ENCODE measurements at regions not wholly inside any gene's neighbourhood (a gene's known extent, or its start where the extent isn't known, plus 50 kb on each side); places are given as distances from the start of the nearest gene placed in this dataset.
A peak's percentile ranks its signal among the peaks of the same experiment; 100 is the strongest.

GRCh38 chr14:89040460-89041256 lies 216.2 kb downstream of the TTC8 start:
- DNase-seq = peak; percentile 67 to 74 (median 68)
- Histone ChIP-seq H3K27ac (ENCODE audit: low read depth, low read length) (no peak overlapping the region), H3K36me3 (ENCODE audit: insufficient read depth, low read length) (no peaks in the 10 kb centered on the region), H3K27me3 (ENCODE audit: insufficient read depth, low read length) (peaks cover 5% of the 10 kb centered on the region), H3K9me3 (ENCODE audit: control insufficient read depth in 1 of 2, low read length in 2 of 2) (no peaks in the 10 kb centered on the region), H3K4me3 (ENCODE audit: low read length in 2 of 2) (no peak overlapping the region), H3K4me1 (ENCODE audit: insufficient read depth, low read length) (peaks cover 11% of the 10 kb centered on the region)
- peaks cover 12 to 14% of the 10 kb centered on the region in 2 donors for H3K27me3 Mint-ChIP-seq
- H3K4me1 Mint-ChIP-seq = peaks cover 4 to 9% (median 7%) of the 10 kb centered on the region in 4 donors
- H3K9me3 Mint-ChIP-seq = peaks cover 0 to 10% (median 3%) of the 10 kb centered on the region in 8 donors
- POLR2A ChIA-PET (ENCODE audit: partially characterized antibody) = interaction anchor here (0.9 kb wide), 1 partner anchor 683 kb away, joined by 3 read pairs; no protein-coding TSS in a partner anchor
- peak overlapping the region; percentile 53 to 85 (median 78) for H3K4me3 Mint-ChIP-seq
- intact Hi-C loops (cut with micrococcal nuclease) = loop anchor here (1.0 kb wide), 3 partner anchors 137 to 875 kb away; no protein-coding TSS in a partner anchor
- H3K36me3 Mint-ChIP-seq = no peaks in the 10 kb centered on the region
- CTCF ChIA-PET (ENCODE audit: partially characterized antibody) = interaction anchor here (0.7 to 4.3 kb wide), 11 partner anchors 10 to 874 kb away, joined by 3 to 31 read pairs (median 4); no protein-coding TSS in a partner anchor
- no peak overlapping the region for H3K27ac Mint-ChIP-seq

GRCh38 chr14:89041257-89041582 lies 216.8 kb downstream of the TTC8 start:
- ChIA-PET CTCF (ENCODE audit: partially characterized antibody) (interaction anchor here (0.7 to 4.3 kb wide), 11 partner anchors 11 to 873 kb away, joined by 3 to 31 read pairs (median 5); no protein-coding TSS in a partner anchor), POLR2A (ENCODE audit: partially characterized antibody) (interaction anchor here (0.6 to 0.9 kb wide), 2 partner anchors 264 to 682 kb away, joined by 3 read pairs; no protein-coding TSS in a partner anchor)
- Mint-ChIP-seq H3K27me3 (peaks cover 11 to 12% of the 10 kb centered on the region in 2 donors), H3K4me3 (peak overlapping the region in 2 of 8 donors; percentile 17 to 34), H3K9me3 (peaks cover 0 to 10% (median 3%) of the 10 kb centered on the region in 8 donors), H3K36me3 (no peaks in the 10 kb centered on the region), H3K4me1 (peaks cover 4 to 9% (median 7%) of the 10 kb centered on the region in 4 donors), H3K27ac (no peak overlapping the region)
- Histone ChIP-seq H3K27ac (ENCODE audit: low read depth, low read length) (no peak overlapping the region), H3K27me3 (ENCODE audit: insufficient read depth, low read length) (no peaks in the 10 kb centered on the region), H3K9me3 (ENCODE audit: control insufficient read depth in 1 of 2, low read length in 2 of 2) (no peaks in the 10 kb centered on the region), H3K4me3 (ENCODE audit: low read length in 2 of 2) (no peak overlapping the region), H3K4me1 (ENCODE audit: insufficient read depth, low read length) (peaks cover 11% of the 10 kb centered on the region), H3K36me3 (ENCODE audit: insufficient read depth, low read length) (no peaks in the 10 kb centered on the region)
- no peak for DNase-seq
- intact Hi-C loops (cut with micrococcal nuclease) = no loop called here

DNA sequence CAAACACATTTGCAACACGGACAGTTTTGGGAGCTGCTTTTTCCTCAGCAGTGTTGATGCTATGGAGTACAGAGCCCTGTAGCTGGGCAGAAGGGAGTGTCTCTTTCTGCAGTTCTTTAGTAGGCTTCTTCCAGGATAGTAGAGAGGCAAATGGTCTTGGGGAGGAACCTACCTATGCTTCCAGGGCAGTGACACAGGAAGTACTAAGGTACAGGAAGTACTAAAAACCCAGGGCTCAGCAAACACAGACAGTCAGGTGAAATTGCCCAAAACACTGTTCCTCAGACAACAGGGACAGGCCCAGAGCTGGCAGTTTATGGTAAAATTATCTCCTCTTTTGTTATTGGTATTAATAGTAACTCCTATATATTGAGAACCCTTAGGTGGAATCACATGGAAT lies 217.6 kb downstream of the TTC8 start:
- H3K4me1 ChIP-seq (ENCODE audit: insufficient read depth, low read length) = peaks cover 11% of the 10 kb centered on the region
- Mint-ChIP-seq H3K4me1 (peaks cover 4 to 9% (median 7%) of the 10 kb centered on the region in 4 donors), H3K27me3 (peaks cover 9 to 10% of the 10 kb centered on the region in 2 donors), H3K9me3 (peaks cover 0 to 10% (median 3%) of the 10 kb centered on the region in 8 donors), H3K27ac (no peak overlapping the region), H3K4me3 (no peak overlapping the region), H3K36me3 (no peaks in the 10 kb centered on the region)
- no peaks in the 10 kb centered on the region for H3K27me3 ChIP-seq (ENCODE audit: insufficient read depth, low read length)
- DNase-seq = no peak
- H3K36me3 ChIP-seq (ENCODE audit: insufficient read depth, low read length) = no peaks in the 10 kb centered on the region
- CTCF ChIA-PET (ENCODE audit: partially characterized antibody) = interaction anchor here (0.6 to 4.3 kb wide), 6 partner anchors 14 to 897 kb away, joined by 3 to 31 read pairs (median 8); no protein-coding TSS in a partner anchor
- no peak overlapping the region for H3K27ac ChIP-seq (ENCODE audit: low read depth, low read length)
- intact Hi-C loops (cut with micrococcal nuclease) = no loop called here
- no peak overlapping the region for H3K4me3 ChIP-seq (ENCODE audit: low read length in 2 of 2)
- no peaks in the 10 kb centered on the region for H3K9me3 ChIP-seq (ENCODE audit: control insufficient read depth in 1 of 2, low read length in 2 of 2)
- POLR2A ChIA-PET (ENCODE audit: partially characterized antibody) = no interaction called here

- H3K4me3 ChIP-seq (ENCODE audit: low read length in 2 of 2) = no peak overlapping the region
- H3K27ac ChIP-seq (ENCODE audit: low read depth, low read length) = no peak overlapping the region
- Mint-ChIP-seq H3K36me3 (no peaks in the 10 kb centered on the region), H3K27ac (no peak overlapping the region), H3K9me3 (peaks cover 0 to 10% (median 3%) of the 10 kb centered on the region in 8 donors), H3K4me1 (peaks cover 0 to 4% (median 2%) of the 10 kb centered on the region in 4 donors), H3K4me3 (no peak overlapping the region), H3K27me3 (peaks cover 0 to 2% of the 10 kb centered on the region in 2 donors)
- DNase-seq = no peak
- H3K9me3 ChIP-seq (ENCODE audit: control insufficient read depth in 1 of 2, low read length in 2 of 2) = no peaks in the 10 kb centered on the region
- ChIA-PET CTCF (ENCODE audit: partially characterized antibody) (no interaction called here), POLR2A (ENCODE audit: partially characterized antibody) (no interaction called here)
- peaks cover 6% of the 10 kb centered on the region for H3K27me3 ChIP-seq (ENCODE audit: insufficient read depth, low read length)
- H3K36me3 ChIP-seq (ENCODE audit: insufficient read depth, low read length) = no peaks in the 10 kb centered on the region
- intact Hi-C loops (cut with micrococcal nuclease) = no loop called here
- H3K4me1 ChIP-seq (ENCODE audit: insufficient read depth, low read length) = no peaks in the 10 kb centered on the region
Measured at GRCh38 chr14:89053303-89053702, 228.9 kb downstream of the TTC8 start.

GRCh38 chr14:89056394-89056793 lies 231.9 kb downstream of the TTC8 start:
- no peaks in the 10 kb centered on the region for H3K27me3 Mint-ChIP-seq
- POLR2A ChIA-PET (ENCODE audit: partially characterized antibody) = no interaction called here
- H3K4me3 Mint-ChIP-seq = no peak overlapping the region
- H3K9me3 ChIP-seq (ENCODE audit: control insufficient read depth in 1 of 2, low read length in 2 of 2) = no peaks in the 10 kb centered on the region
- CTCF ChIA-PET (ENCODE audit: partially characterized antibody) = interaction anchor here (1.1 kb wide), 1 partner anchor 16 kb away, joined by 3 read pairs; no protein-coding TSS in a partner anchor
- H3K4me1 Mint-ChIP-seq = peaks cover 0 to 4% (median 2%) of the 10 kb centered on the region in 4 donors
- intact Hi-C loops (cut with micrococcal nuclease) = no loop called here
- H3K36me3 Mint-ChIP-seq = no peaks in the 10 kb centered on the region
- no peak overlapping the region for H3K4me3 ChIP-seq (ENCODE audit: low read length in 2 of 2)
- peaks cover 6% of the 10 kb centered on the region for H3K27me3 ChIP-seq (ENCODE audit: insufficient read depth, low read length)
- no peak for DNase-seq
- no peak overlapping the region for H3K27ac ChIP-seq (ENCODE audit: low read depth, low read length)
- H3K9me3 Mint-ChIP-seq = peaks cover 0 to 10% (median 3%) of the 10 kb centered on the region in 8 donors
- H3K36me3 ChIP-seq (ENCODE audit: insufficient read depth, low read length) = no peaks in the 10 kb centered on the region
- no peak overlapping the region for H3K27ac Mint-ChIP-seq
- no peaks in the 10 kb centered on the region for H3K4me1 ChIP-seq (ENCODE audit: insufficient read depth, low read length)

DNA sequence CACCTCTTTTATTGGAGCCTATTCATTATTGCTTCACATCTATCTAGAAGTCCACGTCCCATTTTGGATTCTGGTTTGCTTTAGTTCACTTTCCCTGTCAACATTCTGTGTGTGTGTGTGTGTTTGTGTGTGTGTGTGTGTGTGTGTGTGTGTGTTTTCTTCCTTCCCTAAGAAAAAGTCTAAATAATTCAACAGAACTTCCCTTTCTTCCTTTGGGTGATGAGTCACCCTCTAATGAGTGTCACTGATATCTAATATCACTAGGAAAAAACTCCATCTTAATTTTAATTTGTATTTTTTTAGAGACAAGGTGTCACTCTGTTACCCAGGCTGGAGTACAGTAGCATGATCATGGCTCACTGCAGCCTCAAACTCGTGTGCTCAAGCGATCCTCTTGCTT lies 234.2 kb downstream of the TTC8 start:
- H3K36me3 ChIP-seq (ENCODE audit: insufficient read depth, low read length) = no peaks in the 10 kb centered on the region
- H3K27ac Mint-ChIP-seq = no peak overlapping the region
- H3K9me3 Mint-ChIP-seq = peaks cover 0 to 2% (median 0%) of the 10 kb centered on the region in 8 donors
- no peaks in the 10 kb centered on the region for H3K36me3 Mint-ChIP-seq
- H3K9me3 ChIP-seq (ENCODE audit: control insufficient read depth in 1 of 2, low read length in 2 of 2) = no peaks in the 10 kb centered on the region
- peaks cover 0 to 4% (median 2%) of the 10 kb centered on the region in 4 donors for H3K4me1 Mint-ChIP-seq
- H3K4me1 ChIP-seq (ENCODE audit: insufficient read depth, low read length) = no peaks in the 10 kb centered on the region
- intact Hi-C loops (cut with micrococcal nuclease) = no loop called here
- H3K27me3 ChIP-seq (ENCODE audit: insufficient read depth, low read length) = no peaks in the 10 kb centered on the region
- peaks cover 2 to 7% of the 10 kb centered on the region in 2 donors for H3K27me3 Mint-ChIP-seq
- DNase-seq = no peak
- no peak overlapping the region for H3K4me3 Mint-ChIP-seq
- CTCF ChIA-PET (ENCODE audit: partially characterized antibody) = no interaction called here
- no peak overlapping the region for H3K27ac ChIP-seq (ENCODE audit: low read depth, low read length)
- H3K4me3 ChIP-seq (ENCODE audit: low read length in 2 of 2) = no peak overlapping the region
- POLR2A ChIA-PET (ENCODE audit: partially characterized antibody) = no interaction called here

DNA sequence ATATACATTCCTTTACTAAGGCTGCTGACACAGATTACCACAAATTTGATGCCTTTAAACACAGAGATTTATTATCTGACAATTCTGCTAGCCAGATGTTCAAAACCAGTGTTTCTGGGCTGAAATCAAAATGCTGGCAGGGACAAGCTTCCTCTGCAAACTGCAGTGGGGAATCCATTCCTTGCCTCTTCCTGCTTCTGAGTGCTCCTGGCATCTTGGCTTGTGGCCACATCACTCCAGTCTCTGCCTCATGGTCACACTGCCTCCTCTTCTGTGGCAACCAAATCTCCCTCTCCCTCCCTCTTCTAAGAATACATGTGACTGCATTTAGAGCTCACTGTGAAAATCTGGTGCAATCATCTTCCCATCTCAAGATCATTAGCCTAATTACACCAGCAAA lies 235.7 kb downstream of the TTC8 start:
- intact Hi-C loops (cut with micrococcal nuclease) = no loop called here
- H3K36me3 ChIP-seq (ENCODE audit: insufficient read depth, low read length) = no peaks in the 10 kb centered on the region
- no peaks in the 10 kb centered on the region for H3K36me3 Mint-ChIP-seq
- peaks cover 0 to 10% (median 2%) of the 10 kb centered on the region in 4 donors for H3K4me1 Mint-ChIP-seq
- CTCF ChIA-PET (ENCODE audit: partially characterized antibody) = no interaction called here
- peaks cover 2 to 7% of the 10 kb centered on the region in 2 donors for H3K27me3 Mint-ChIP-seq
- POLR2A ChIA-PET (ENCODE audit: partially characterized antibody) = no interaction called here
- H3K9me3 ChIP-seq (ENCODE audit: control insufficient read depth in 1 of 2, low read length in 2 of 2) = no peaks in the 10 kb centered on the region
- H3K27me3 ChIP-seq (ENCODE audit: insufficient read depth, low read length) = no peaks in the 10 kb centered on the region
- no peak overlapping the region for H3K27ac ChIP-seq (ENCODE audit: low read depth, low read length)
- no peak overlapping the region for H3K4me3 ChIP-seq (ENCODE audit: low read length in 2 of 2)
- H3K27ac Mint-ChIP-seq = no peak overlapping the region
- H3K4me3 Mint-ChIP-seq = no peak overlapping the region
- no peak for DNase-seq
- H3K9me3 Mint-ChIP-seq = peaks cover 0 to 2% (median 0%) of the 10 kb centered on the region in 8 donors
- H3K4me1 ChIP-seq (ENCODE audit: insufficient read depth, low read length) = no peaks in the 10 kb centered on the region
